HG02678 (cell line): ENCODE measurements at regions not wholly inside any gene's neighbourhood (a gene's known extent, or its start where the extent isn't known, plus 50 kb on each side); places are given as distances from the start of the nearest gene placed in this dataset.
"Not testable (repeated sequence)": the region's sequence is repeated elsewhere in the genome, so short reads cannot be mapped to it uniquely, and the experiment has no call there.

Experiments used
- ATAC-seq: cut with Tn5 transposase; IDR thresholded peaks from one replicate; pipeline ENCODE4 v1.9.1; 2021; ENCODE audit warnings: mild to moderate bottlenecking, moderate library complexity; ENCODE audit not compliant: unreplicated experiment

DNA sequence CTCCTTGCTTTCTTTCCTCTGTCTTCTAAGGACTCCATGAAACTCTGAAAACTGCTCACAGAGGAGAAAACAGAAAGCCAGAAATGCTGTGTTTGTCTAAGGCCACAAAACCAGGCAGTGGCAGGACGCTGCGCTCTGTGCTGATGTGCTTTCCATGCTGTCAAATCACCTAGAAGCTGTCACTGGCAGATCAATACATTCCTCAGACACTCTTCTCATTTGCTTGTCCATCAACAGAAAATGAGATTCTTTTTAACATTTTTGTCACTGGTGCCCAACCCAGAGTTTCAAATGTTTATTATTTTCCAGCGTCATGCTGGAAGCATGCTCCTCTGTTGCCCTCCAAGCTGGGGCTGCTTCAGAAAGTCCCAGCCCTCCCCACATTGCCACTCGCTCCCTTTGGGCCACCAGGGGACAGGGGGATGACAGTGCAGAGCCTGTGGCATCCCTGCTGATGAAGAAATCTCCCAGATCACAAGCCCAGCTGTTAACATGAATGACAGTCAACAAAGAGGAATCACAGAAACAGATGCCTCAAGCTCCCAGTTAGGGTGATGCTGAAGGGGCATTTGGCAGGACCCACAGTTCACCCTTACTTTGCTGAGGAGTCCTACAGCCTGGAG lies 117.5 kb upstream of the MEIS1 start:
- no peak for ATAC-seq

GRCh38 chr2:66306483-66306882 lies 128.4 kb upstream of the MEIS1 start:
- no peak for ATAC-seq

GRCh38 chr2:66305718-66306117 lies 129.2 kb upstream of the MEIS1 start:
- no peak for ATAC-seq

DNA sequence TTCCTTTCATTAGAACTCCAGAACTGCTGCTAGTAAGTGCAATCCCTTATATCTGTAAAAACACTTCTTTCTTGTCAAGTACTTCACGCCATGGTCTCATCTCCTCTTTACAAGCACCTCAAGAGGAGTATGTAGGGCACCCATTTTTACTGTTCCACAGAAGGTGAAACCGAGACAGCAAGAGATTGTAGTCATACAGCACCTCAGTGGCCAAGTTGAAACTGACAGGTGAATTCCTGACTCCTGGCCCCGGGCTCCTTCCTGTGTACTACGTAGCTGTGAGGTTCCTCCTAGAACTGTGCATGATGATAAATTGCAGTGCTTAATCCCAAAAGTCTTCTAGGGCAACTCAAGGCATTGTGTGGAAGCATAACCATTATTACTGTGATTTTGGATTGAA lies 131.5 kb upstream of the MEIS1 start:
- ATAC-seq = no peak

DNA sequence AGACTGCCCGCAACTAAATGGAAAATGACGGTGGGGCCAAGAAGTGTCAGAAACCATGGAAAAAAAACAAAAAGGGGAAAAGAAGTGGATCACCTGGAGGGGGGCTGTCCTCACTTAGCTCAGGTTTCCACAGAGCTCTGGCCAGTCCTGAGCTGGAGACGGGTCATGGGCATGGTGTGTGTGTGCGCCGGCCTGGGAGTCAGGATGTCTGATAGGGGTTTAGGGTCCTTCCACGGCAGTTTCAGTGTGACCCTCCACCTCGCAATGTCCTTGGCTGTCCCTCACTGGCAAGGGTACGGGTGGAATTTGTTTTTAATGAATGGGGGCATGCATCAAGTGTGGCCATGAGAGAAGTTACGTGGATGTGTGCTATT lies 133.2 kb upstream of the MEIS1 start:
- no peak for ATAC-seq

DNA sequence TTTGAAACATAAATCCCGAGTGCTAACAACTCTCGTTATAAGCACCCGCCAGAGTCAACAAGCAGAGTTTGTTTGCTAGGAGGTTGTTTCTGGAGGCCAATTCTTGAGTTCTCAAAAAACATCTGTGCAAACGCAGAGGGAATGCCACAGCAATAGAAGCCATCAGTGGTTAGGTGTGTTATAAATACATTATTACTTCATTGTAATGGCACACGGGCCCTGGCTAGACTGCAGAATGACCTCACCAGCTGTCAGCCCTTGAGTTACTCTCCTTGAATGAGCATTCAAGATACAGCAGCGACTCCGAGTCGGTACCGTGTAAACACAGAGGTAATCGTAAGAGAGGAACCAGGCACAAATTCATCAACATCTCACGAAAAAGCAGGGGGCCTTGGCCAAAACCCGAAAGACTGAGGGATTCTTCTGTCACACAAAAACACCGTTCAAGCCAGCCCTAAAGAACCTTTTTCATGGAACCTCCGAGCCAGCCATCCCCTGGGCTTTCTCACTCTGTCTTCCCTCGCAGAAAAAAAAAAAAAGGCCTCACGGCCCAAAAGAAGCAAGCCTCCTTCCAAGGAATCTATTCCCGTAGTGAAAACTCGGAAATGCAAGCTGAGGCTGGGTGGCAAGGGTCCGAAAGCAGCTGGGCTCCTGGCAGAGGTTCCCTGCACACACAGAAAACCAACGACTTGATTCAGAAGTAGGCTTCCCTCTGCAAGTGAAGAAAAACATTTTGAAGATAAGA lies 133.7 kb upstream of the MEIS1 start:
- ATAC-seq = no peak

- ATAC-seq = no peak
Measured at GRCh38 chr2:66283787-66284186, 151.1 kb upstream of the MEIS1 start.

DNA sequence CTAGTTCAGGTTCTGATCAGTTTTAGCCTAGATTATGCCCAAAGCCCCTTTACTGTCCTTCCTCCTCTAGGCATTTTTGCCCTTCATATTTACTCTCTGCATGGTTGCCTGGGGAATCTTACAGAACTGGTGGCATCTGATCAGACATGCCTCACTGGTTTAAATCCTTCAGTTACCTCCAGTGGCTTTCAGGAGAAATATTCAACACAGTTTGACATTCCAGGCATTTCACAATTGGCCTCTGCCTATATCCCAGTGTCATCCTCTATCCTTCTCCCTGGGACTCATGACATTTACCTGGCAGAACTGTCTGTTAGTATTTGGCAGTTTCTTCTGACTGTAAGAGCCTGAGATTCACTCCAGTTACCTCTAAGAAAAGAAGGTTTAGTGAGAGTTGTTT lies 152.9 kb upstream of the MEIS1 start:
- ATAC-seq = no peak

DNA sequence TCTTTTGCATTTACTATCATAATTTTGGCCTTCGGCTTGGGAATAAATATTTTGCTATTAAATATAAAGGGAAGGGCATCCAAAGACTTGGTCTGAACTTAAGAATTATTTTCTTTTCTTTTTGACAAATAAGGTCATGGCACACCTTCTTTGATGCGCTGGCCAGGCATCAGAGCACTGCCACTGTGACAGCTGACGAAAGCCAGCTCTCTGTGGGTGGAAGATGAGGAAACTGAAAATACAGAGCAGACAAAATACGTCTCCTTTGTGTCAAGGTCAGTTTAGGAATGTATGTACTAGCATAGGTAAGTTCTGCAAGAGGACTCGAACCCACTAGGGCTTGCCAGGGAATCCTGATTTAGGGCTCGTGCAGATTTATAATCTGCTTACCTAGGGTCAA lies 155.9 kb upstream of the MEIS1 start:
- ATAC-seq = no peak

DNA sequence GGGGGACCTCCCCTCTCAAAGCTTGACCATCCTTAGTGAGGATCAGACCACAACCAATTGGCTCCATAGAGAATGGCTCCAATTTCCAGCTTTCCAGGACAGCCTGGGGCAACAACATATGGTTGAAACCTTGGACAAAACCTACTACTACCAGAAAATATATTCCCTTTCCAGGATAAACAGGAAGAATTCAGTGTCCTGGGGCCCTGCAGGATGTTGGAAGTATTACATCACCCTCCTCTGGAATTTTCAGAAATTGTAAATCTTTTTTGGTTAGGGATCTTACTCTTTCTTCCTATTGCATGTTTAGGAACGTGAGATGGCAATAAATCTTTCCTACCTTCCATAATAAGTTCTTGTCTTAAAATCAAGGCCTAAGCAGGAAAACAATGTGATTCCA lies 158.9 kb upstream of the MEIS1 start:
- no peak for ATAC-seq

DNA sequence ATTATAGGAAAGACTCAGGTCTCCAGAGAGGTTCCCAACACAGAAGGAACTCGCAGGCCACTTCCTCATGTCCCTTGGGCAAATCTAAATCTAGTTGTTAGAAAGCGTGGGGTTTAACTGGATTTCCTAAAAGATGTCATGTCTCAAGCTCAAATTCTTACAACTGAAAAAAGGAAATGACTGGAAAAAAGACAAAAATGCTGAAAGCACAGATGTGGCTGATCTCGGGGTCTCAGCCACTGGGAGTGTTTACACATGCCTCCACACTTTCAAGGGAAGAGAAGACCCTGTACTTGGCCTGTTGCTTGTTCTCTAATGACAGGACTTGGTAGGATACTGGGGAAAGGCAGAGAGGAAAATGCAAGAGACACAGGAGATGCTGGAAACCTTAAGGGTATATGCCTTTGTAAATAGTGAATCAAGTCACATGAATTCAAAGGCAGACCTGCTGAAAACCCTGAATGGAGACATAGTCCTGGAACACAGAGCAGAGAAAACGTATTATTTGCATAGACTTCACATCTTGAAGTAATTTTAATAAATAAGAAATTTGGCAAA lies 160.9 kb upstream of the MEIS1 start:
- no peak for ATAC-seq

DNA sequence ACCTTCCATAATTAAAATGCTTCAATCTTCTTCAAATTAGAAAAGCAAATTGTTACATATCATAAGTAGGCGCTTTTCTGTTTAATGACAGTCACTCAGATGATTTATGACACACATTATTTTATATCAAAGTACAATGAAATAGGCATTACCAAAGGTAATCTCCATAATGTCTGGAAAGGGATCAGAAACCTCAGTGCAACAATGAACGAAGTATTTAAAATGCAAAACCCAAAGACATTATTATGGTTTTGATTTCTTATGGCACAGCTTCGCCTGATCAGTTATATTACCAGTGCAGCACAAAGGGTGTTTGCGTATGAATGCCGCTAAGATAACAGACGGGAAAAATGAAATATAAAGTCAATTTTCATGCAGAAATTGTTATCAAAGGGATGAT lies 162.2 kb upstream of the MEIS1 start:
- ATAC-seq = no peak

DNA sequence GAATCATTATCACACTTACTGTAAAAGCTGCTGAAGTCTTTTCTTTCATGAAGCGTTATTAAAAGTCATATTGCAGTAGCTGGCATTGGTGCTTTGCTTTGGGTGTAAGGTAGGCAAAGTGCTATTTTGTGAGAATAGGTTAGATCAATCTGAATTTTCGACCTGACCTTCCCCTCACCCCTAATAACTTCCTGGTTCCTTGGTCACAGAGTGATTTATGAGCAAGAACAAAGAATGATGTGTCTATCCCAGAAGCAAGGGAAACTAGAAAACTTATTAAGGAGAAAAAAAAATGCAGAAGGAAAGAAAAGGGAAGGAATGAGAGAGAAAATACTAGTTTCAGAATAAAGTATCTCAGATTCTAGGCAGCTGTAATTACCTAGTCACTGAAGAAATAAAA lies 163.1 kb upstream of the MEIS1 start:
- ATAC-seq = no peak

GRCh38 chr2:66270247-66270646 lies 164.7 kb upstream of the MEIS1 start:
- ATAC-seq = no peak

DNA sequence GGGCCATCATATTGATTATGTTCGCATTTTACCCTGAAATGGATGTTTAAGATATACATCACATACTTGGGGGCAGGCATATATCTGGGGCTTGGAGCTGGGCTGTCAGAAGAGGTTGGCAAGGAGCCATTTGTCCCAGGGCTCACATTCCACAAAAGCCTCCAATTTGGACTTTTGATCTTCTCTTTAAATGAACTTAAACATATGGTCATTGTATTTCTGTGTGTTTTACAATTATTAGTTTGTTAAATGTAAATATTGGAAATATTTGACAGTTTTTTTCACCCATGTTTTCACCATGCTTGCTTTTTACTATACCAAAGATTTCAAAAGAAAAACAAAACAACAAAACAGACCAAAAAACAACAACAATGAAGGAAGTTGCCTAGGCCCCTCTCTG lies 165.8 kb upstream of the MEIS1 start:
- no peak for ATAC-seq

- no peak for ATAC-seq
Measured at GRCh38 chr2:66268756-66269155, 166.2 kb upstream of the MEIS1 start.

GRCh38 chr2:66264354-66264753 lies 170.6 kb upstream of the MEIS1 start:
- ATAC-seq = no peak

GRCh38 chr2:66255867-66256266 lies 179.1 kb upstream of the MEIS1 start:
- ATAC-seq = no peak

DNA sequence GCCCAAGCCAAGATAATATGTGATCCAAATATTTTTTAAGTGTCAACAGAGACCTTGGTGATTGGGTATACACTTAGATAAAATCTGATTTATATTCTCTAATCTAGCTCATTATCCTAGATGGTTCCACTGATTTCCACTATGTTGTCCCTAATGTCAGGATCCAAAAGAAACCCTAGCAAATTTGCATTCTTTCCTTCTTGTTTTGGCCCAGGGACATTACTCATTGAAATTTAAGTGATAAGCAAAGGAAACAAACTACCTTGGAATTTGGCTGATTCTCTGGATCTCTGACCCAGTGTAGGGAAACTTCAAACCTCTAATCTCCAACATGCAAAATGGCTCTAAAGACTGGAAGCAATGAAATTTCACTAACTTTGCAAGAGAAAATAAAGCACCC lies 179.8 kb upstream of the MEIS1 start:
- ATAC-seq = no peak

GRCh38 chr2:66253066-66253465 lies 181.9 kb upstream of the MEIS1 start:
- ATAC-seq = no peak

GRCh38 chr2:66252109-66252508 lies 182.8 kb upstream of the MEIS1 start:
- ATAC-seq = no peak

GRCh38 chr2:66251573-66251972 lies 183.4 kb upstream of the MEIS1 start:
- no peak for ATAC-seq

DNA sequence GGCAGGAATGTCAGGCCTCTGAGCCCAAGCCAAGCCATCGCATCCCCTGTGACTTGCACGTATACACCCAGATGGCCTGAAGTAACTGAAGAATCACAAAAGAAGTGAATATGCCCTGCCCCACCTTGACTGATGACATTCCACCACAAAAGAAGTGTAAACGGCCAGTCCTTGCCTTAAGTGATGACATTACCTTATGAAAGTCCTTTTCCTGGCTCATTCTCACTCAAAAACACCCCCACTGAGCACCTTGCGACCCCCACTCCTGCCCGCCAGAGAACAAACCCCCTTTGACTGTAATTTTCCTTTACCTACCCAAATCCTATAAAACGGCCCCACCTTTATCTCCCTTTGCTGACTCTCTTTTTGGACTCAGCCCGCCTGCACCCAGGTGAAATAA lies 185.8 kb upstream of the MEIS1 start:
- not testable (repeated sequence) for ATAC-seq
